Esophagus muscularis mucosa (tissue), 3 donors: ENCODE measurements at regions not wholly inside any gene's neighbourhood (a gene's known extent, or its start where the extent isn't known, plus 50 kb on each side); places are given as distances from the start of the nearest gene placed in this dataset.

Experiments
- POLR2A ChIP-seq: fragments of 450-650 bp; IDR thresholded peaks from one replicate; pipeline ENCODE4 v1.6.1; 2017; ENCODE audit warnings: antibody characterized with exemption, moderate library complexity, mild to moderate bottlenecking, low read depth
- POLR2AphosphoS5 ChIP-seq, 2 donors: sonication (generic); formaldehyde crosslinking; IDR thresholded peaks; one replicate each; pipeline ENCODE4 v1.6.1; 2017; ENCODE audit warnings: antibody characterized with exemption in 2 of 2
- TF ChIP-seq, protein P1 (sequence below), 3 experiments: fragments of 200-600 bp in 2 of 3; fragments of 450-650 bp in 1 of 3; sonication (generic) in 2 of 3; IDR thresholded peaks; one replicate each; pipeline ENCODE4 v1.5.1; 2017 to 2019; ENCODE audit warnings: antibody characterized with exemption in 3 of 3, mild to moderate bottlenecking in 2 of 3, moderate library complexity in 1 of 3

GRCh38 chr17:17400566-17401184 is 76.1 kb upstream of the MED9 start:
- TF ChIP-seq, protein P1, sequence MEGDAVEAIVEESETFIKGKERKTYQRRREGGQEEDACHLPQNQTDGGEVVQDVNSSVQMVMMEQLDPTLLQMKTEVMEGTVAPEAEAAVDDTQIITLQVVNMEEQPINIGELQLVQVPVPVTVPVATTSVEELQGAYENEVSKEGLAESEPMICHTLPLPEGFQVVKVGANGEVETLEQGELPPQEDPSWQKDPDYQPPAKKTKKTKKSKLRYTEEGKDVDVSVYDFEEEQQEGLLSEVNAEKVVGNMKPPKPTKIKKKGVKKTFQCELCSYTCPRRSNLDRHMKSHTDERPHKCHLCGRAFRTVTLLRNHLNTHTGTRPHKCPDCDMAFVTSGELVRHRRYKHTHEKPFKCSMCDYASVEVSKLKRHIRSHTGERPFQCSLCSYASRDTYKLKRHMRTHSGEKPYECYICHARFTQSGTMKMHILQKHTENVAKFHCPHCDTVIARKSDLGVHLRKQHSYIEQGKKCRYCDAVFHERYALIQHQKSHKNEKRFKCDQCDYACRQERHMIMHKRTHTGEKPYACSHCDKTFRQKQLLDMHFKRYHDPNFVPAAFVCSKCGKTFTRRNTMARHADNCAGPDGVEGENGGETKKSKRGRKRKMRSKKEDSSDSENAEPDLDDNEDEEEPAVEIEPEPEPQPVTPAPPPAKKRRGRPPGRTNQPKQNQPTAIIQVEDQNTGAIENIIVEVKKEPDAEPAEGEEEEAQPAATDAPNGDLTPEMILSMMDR (IDR thresholded peaks at IDR 0.05) = no peak
- no peak for TF ChIP-seq POLR2AphosphoS5 (IDR thresholded peaks at IDR 0.05)
- TF ChIP-seq POLR2A = no peak
